CD14-positive monocyte (primary cell): ENCODE measurements at regions not wholly inside any gene's neighbourhood (a gene's known extent, or its start where the extent isn't known, plus 50 kb on each side); places are given as distances from the start of the nearest gene placed in this dataset.

Experiments
- DNase-seq, 3 donors: peaks; one replicate each; pipeline ENCODE4 v3.0.0-alpha.2; 2011 to 2022
- H2AFZ ChIP-seq: 2 replicates; pipeline ENCODE4 v1.6.0; 2012; ENCODE audit warnings: mild to moderate bottlenecking, low read depth, low read length, inconsistent platforms; ENCODE audit not compliant: insufficient read depth, poor library complexity, severe bottlenecking
- H3K27ac ChIP-seq, 2 donors: 1 replicate in 1 of 2; 2 replicates in 1 of 2; pipeline ENCODE4 v1.5.1; 2012 to 2013; ENCODE audit warnings: low read length in 2 of 2, control low read depth in 1 of 2, inconsistent platforms in 1 of 2, low read depth in 1 of 2, mild to moderate bottlenecking in 1 of 2
- H3K27me3 ChIP-seq, 2 donors: one replicate each; pipeline versions ENCODE4 v1.6.0 to v1.6.1; 2011 to 2013; ENCODE audit warnings: low read length in 2 of 2; ENCODE audit not compliant: control insufficient read depth in 2 of 2, insufficient read depth in 2 of 2
- H3K36me3 ChIP-seq, 2 donors: replicated peaks in 1 of 2; 1 replicate in 1 of 2; 2 replicates in 1 of 2; pipeline versions ENCODE4 v1.5.1 to v1.6.1; 2012 to 2013; ENCODE audit warnings: low read length in 2 of 2, control low read depth in 1 of 2, inconsistent platforms in 1 of 2, mild to moderate bottlenecking in 1 of 2; ENCODE audit not compliant: insufficient read depth in 2 of 2, control insufficient read depth in 1 of 2
- H3K4me1 ChIP-seq, 2 donors: 1 replicate in 1 of 2; 2 replicates in 1 of 2; pipeline versions ENCODE4 v1.5.1 to v1.6.1; 2012 to 2013; ENCODE audit warnings: low read length in 2 of 2, control low read depth in 1 of 2, inconsistent platforms in 1 of 2, mild to moderate bottlenecking in 1 of 2, moderate library complexity in 1 of 2; ENCODE audit not compliant: insufficient read depth in 2 of 2, control insufficient read depth in 1 of 2
- H3K4me2 ChIP-seq: replicated peaks from 2 replicates; pipeline ENCODE3; 2012; ENCODE audit warnings: low read length, moderate library complexity, mild to moderate bottlenecking; ENCODE audit not compliant: poor library complexity, severe bottlenecking; ENCODE audit errors: extremely low read depth
- H3K4me3 ChIP-seq, 3 experiments: fragments of 200-600 bp in 1 of 3; sonication (generic) in 1 of 3; replicated peaks in 1 of 3; 1 replicate in 2 of 3; 2 replicates in 1 of 3; pipeline ENCODE4 v1.5.1; 2011 to 2013; ENCODE audit warnings: low read length in 3 of 3, mild to moderate bottlenecking in 3 of 3, control low read depth in 2 of 3, low read depth in 2 of 3, inconsistent platforms in 1 of 3, moderate library complexity in 1 of 3
- H3K79me2 ChIP-seq: 2 replicates; pipeline ENCODE4 v1.6.0; 2012; ENCODE audit warnings: mild to moderate bottlenecking, control low read depth, inconsistent platforms, low read length, moderate library complexity; ENCODE audit not compliant: insufficient read depth
- H3K9ac ChIP-seq: 2 replicates; pipeline ENCODE4 v1.6.0; 2017; ENCODE audit warnings: low read length, mild to moderate bottlenecking; ENCODE audit not compliant: insufficient read depth, poor library complexity, severe bottlenecking
- H3K9me3 ChIP-seq, 2 donors: replicated peaks in 1 of 2; 1 replicate in 1 of 2; 2 replicates in 1 of 2; pipeline versions ENCODE4 v1.5.1 to v1.6.1; 2012 to 2013; ENCODE audit warnings: low read length in 2 of 2, control low read depth in 1 of 2; ENCODE audit not compliant: control insufficient read depth in 1 of 2, insufficient read depth in 1 of 2
- H4K20me1 ChIP-seq: 2 replicates; pipeline ENCODE4 v1.6.0; 2012; ENCODE audit warnings: mild to moderate bottlenecking, low read length, control low read depth, moderate library complexity; ENCODE audit not compliant: insufficient read depth
- H3K27ac Mint-ChIP-seq, 7 donors: one replicate each; pipeline ENCODE4 v1.8.0; 2020; ENCODE audit warnings: mild to moderate bottlenecking in 7 of 7, mixed read lengths in 7 of 7, moderate library complexity in 6 of 7, inconsistent platforms in 2 of 7
- H3K27me3 Mint-ChIP-seq, 3 donors: one replicate each; pipeline ENCODE4 v1.8.0; 2021 to 2022; ENCODE audit warnings: low read depth in 3 of 3, mild to moderate bottlenecking in 3 of 3, mixed read lengths in 3 of 3, moderate library complexity in 3 of 3, inconsistent platforms in 1 of 3
- H3K36me3 Mint-ChIP-seq, 2 donors: one replicate each; pipeline ENCODE4 v1.8.0; 2020; ENCODE audit warnings: mixed read lengths in 2 of 2, inconsistent platforms in 1 of 2, mild to moderate bottlenecking in 1 of 2
- H3K4me1 Mint-ChIP-seq: one replicate; pipeline ENCODE4 v1.8.0; 2020; ENCODE audit warnings: mild to moderate bottlenecking, mixed read lengths
- H3K4me3 Mint-ChIP-seq, 2 donors: one replicate each; pipeline ENCODE4 v1.8.0; 2020; ENCODE audit warnings: mild to moderate bottlenecking in 2 of 2, mixed read lengths in 2 of 2, moderate library complexity in 1 of 2
- H3K9me3 Mint-ChIP-seq, 7 donors: one replicate each; pipeline ENCODE4 v1.8.0; 2020 to 2022; ENCODE audit warnings: mixed read lengths in 7 of 7, mild to moderate bottlenecking in 6 of 7, moderate library complexity in 6 of 7, inconsistent platforms in 2 of 7
- CTCF ChIP-seq: fragments of 200-600 bp; IDR thresholded peaks from one replicate; pipeline ENCODE4 v1.8.0; 2022; ENCODE audit warnings: antibody characterized with exemption, mild to moderate bottlenecking
- WGBS: methylation state at CpG from one replicate; pipeline ENCODE4 v1.1.5; 2013; ENCODE audit warnings: missing lambda C conversion rate; ENCODE audit not compliant: insufficient coverage; 5-methylcytosine and 5-hydroxymethylcytosine counted together
- intact Hi-C, 2 donors: fragments of 100-400 bp; cut with micrococcal nuclease; formaldehyde crosslinking; loops; one replicate each; pipeline versions ENCODE4 v1.15.0 to v1.15.1; 2023

GRCh38 chr4:162503868-162504267 lies 340.1 kb upstream of the FSTL5 start:
- Histone ChIP-seq H2AFZ (no peak overlapping the region), H4K20me1 (no peaks in the 10 kb centered on the region), H3K79me2 (no peaks in the 10 kb centered on the region), H3K9ac (no peak overlapping the region), H3K36me3 (no peaks in the 10 kb centered on the region), H3K4me1 (no peaks in the 10 kb centered on the region), H3K4me2 (no peak overlapping the region), H3K27ac (no peak overlapping the region), H3K9me3 (no peaks in the 10 kb centered on the region), H3K27me3 (no peaks in the 10 kb centered on the region), H3K4me3 (no peak overlapping the region)
- intact Hi-C loops: no loop called here
- DNase-seq: no peak
- no peaks in the 10 kb centered on the region for H3K27me3 Mint-ChIP-seq
- TF ChIP-seq CTCF: no peak
- H3K4me1 Mint-ChIP-seq: no peaks in the 10 kb centered on the region
- peak overlapping the region in 1 of 7 donors; percentile 14 for H3K27ac Mint-ChIP-seq
- H3K4me3 Mint-ChIP-seq: no peak overlapping the region
- H3K36me3 Mint-ChIP-seq: no peaks in the 10 kb centered on the region
- H3K9me3 Mint-ChIP-seq: no peaks in the 10 kb centered on the region
- WGBS: 96% methylated on average over 3 of the region's 4 CpGs

GRCh38 chr4:162502109-162502508 lies 338.3 kb upstream of the FSTL5 start:
- H3K27ac ChIP-seq: no peak overlapping the region
- no peak for TF ChIP-seq CTCF
- intact Hi-C loops: no loop called here
- no peak overlapping the region for H2AFZ ChIP-seq
- H3K79me2 ChIP-seq: no peaks in the 10 kb centered on the region
- H3K9ac ChIP-seq: no peak overlapping the region
- no peaks in the 10 kb centered on the region for H3K4me1 ChIP-seq
- no peaks in the 10 kb centered on the region for H3K36me3 Mint-ChIP-seq
- no peaks in the 10 kb centered on the region for H4K20me1 ChIP-seq
- no peaks in the 10 kb centered on the region for H3K36me3 ChIP-seq
- DNase-seq: no peak
- no peaks in the 10 kb centered on the region for H3K4me1 Mint-ChIP-seq
- no peak overlapping the region for H3K4me3 Mint-ChIP-seq
- no peak overlapping the region for H3K27ac Mint-ChIP-seq
- peaks cover 0 to 2% (median 0%) of the 10 kb centered on the region in 3 donors for H3K27me3 Mint-ChIP-seq
- H3K9me3 ChIP-seq: no peaks in the 10 kb centered on the region
- H3K9me3 Mint-ChIP-seq: no peaks in the 10 kb centered on the region
- H3K27me3 ChIP-seq: no peaks in the 10 kb centered on the region
- no peak overlapping the region for H3K4me2 ChIP-seq
- H3K4me3 ChIP-seq: no peak overlapping the region
